H1 (cell line): ENCODE measurements at regions not wholly inside any gene's neighbourhood (a gene's known extent, or its start where the extent isn't known, plus 50 kb on each side); places are given as distances from the start of the nearest gene placed in this dataset.

Source experiments
- FOSL1 ChIP-seq: IDR thresholded peaks from 2 replicates; pipeline ENCODE4 v1.6.1; 2011; ENCODE audit warnings: mild to moderate bottlenecking, low read depth, low read length, moderate library complexity; ENCODE audit not compliant: insufficient read depth
- KDM4A ChIP-seq: IDR thresholded peaks from one replicate; pipeline ENCODE4 v1.7.1; 2012; ENCODE audit warnings: low read depth, mild to moderate bottlenecking, moderate library complexity, low read length, inconsistent platforms; ENCODE audit not compliant: severe bottlenecking
- SUZ12 ChIP-seq: fragments of 200-600 bp; sonication (generic); IDR thresholded peaks from 2 replicates; pipeline ENCODE4 v1.6.1; 2012; ENCODE audit warnings: mild to moderate bottlenecking, inconsistent platforms, low read length, moderate library complexity, mixed read lengths

- TF ChIP-seq KDM4A (no peak), FOSL1 (no peak), SUZ12 (no peak)
- TF ChIP-seq, all 59 proteins: peak for 0
Observed at GRCh38 chr1:114235960-114236359, 82.3 kb upstream of the SYT6 start (continued).
